ENCODE measurements at regions not wholly inside any gene's neighbourhood (a gene's known extent, or its start where the extent isn't known, plus 50 kb on each side); places are given as distances from the start of the nearest gene placed in this dataset.
"Not testable (repeated sequence)": the region's sequence is repeated elsewhere in the genome, so short reads cannot be mapped to it uniquely, and the experiment has no call there.

DNA sequence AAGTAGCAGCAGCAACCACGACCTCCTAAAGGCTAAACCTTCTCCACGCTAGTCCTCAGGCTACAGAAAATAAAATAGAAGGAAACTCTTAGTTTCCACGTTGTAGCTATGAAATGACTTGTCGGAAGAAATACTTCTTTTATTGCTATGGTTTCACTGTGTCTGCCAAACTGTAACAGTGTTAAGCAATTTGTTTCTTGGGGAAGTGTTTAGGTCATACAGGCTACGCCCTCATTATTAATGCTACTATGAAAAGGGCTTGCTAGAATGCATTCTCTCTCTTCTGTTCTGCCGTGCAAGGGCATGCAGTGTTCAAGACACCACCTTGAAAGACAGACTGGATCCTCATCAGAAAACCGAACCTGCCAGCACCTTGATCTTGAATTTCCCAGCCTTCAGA lies 462.7 kb downstream of the PLOD2 start:
- Histone ChIP-seq H3K36me3 (ENCODE audit: control insufficient read depth, insufficient read depth, low read length) (no peaks in the 10 kb centered on the region), H3K27ac (ENCODE audit: low read length) (no peak overlapping the region), H3K4me3 (ENCODE audit: low read length) (no peak overlapping the region), H3K27me3 (ENCODE audit: control insufficient read depth, insufficient read depth, low read length) (no peaks in the 10 kb centered on the region), H3K9me3 (replicated peaks; ENCODE audit: control insufficient read depth, low read depth, low read length) (no peaks in the 10 kb centered on the region), H3K4me1 (ENCODE audit: control insufficient read depth, insufficient read depth, low read length) (no peaks in the 10 kb centered on the region)
- 50% methylated on average over 1 of the region's 7 CpGs for WGBS (ENCODE audit: insufficient coverage)
- DNase-seq: peak; percentile 67

DNA sequence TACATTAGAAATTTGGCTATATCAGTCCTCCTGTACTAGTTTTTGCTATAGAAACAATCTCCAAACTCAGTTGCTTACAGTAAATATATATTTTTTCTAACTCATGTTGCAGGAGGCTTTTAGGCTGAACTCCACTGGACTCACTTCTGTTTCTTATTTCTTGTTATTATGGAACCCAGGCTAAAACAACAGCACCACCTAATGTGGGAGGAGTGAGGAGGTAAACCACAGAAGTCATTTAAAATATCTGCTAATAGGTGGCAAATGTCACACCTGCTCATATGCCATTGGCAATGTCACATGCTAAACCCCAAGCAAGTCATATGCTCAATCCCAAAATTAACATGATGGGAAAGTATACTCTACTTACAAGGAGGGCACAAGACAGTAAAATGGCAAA lies 462.2 kb downstream of the PLOD2 start:
- Histone ChIP-seq H3K36me3 (ENCODE audit: control insufficient read depth, insufficient read depth, low read length) (no peaks in the 10 kb centered on the region), H3K4me3 (ENCODE audit: low read length) (no peak overlapping the region), H3K4me1 (ENCODE audit: control insufficient read depth, insufficient read depth, low read length) (no peaks in the 10 kb centered on the region), H3K9me3 (replicated peaks; ENCODE audit: control insufficient read depth, low read depth, low read length) (no peaks in the 10 kb centered on the region), H3K27ac (ENCODE audit: low read length) (no peak overlapping the region), H3K27me3 (ENCODE audit: control insufficient read depth, insufficient read depth, low read length) (no peaks in the 10 kb centered on the region)
- DNase-seq: no peak

DNA sequence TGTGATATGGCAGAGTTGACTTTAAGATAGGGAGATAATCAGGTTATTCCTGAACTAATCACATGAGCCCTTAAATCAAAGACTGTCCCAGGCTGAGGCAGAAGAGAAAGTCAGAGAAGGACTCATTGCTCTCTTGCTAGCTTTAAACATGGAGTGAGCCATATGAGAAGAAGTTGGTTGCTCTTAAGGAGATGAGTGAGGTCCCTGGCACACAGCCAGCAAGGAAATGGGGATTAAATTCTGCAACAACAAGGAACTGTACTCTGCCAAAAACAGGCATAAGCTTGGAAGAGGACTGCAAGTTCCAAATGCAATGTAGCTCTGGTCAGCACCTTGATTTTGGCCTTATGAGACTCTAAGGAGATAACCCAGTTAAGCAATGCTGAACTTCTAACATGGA lies 457.0 kb downstream of the PLOD2 start:
- Histone ChIP-seq H3K4me3 (ENCODE audit: low read length) (no peak overlapping the region), H3K27me3 (ENCODE audit: control insufficient read depth, insufficient read depth, low read length) (no peaks in the 10 kb centered on the region), H3K36me3 (ENCODE audit: control insufficient read depth, insufficient read depth, low read length) (no peaks in the 10 kb centered on the region), H3K9me3 (replicated peaks; ENCODE audit: control insufficient read depth, low read depth, low read length) (no peaks in the 10 kb centered on the region), H3K4me1 (ENCODE audit: control insufficient read depth, insufficient read depth, low read length) (no peaks in the 10 kb centered on the region), H3K27ac (ENCODE audit: low read length) (no peak overlapping the region)
- DNase-seq: no peak

DNA sequence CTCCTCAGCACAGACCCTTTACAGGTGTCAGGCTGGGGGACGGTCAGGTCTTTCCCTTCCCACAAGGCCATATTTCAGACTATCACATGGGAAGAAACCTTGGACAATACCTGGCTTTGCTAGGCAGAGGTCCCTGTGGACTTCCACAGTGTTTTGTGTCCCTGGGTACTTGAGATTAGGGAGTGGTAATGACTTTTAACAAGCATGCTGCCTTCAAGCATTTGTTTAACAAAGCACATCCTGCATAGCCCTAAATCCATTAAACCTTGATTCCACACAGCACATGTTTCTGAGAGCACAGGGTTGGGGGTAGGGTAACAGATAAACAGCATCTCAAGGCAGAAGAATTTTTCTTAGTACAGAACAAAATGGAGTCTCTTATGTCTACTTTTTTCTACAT lies 451.2 kb downstream of the PLOD2 start:
- not testable (repeated sequence) for H3K27me3 ChIP-seq (ENCODE audit: control insufficient read depth, insufficient read depth, low read length)
- no CpG with 5 or more reads among the region's 1 CpG for WGBS (ENCODE audit: insufficient coverage)

DNA sequence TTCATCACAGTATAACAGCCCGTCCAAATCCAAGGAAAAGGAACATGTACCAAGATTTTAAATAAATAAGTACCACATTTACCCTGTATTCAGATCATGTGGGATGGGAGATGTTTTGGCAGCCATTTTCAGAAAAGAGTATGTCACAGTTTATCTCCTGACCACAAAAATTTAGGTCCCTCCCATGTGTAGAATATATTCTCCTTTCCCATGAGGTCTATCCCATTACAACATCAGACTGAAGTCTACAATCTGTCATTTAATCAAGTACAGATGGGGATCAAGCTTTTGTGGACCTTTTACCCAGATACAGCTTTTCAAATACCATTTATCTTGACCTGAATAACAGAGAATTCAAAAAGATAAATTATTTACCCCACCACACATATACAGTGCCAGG lies 444.5 kb downstream of the PLOD2 start:
- no peak overlapping the region for H3K27ac ChIP-seq (ENCODE audit: low read length)

More for the DNA sequence above, 451.2 kb downstream of the PLOD2 start:
- not testable (repeated sequence) for H3K36me3 ChIP-seq (ENCODE audit: control insufficient read depth, insufficient read depth, low read length); DNase-seq; H3K4me1 ChIP-seq (ENCODE audit: control insufficient read depth, insufficient read depth, low read length); H3K27ac ChIP-seq (ENCODE audit: low read length); H3K4me3 ChIP-seq (ENCODE audit: low read length); H3K9me3 ChIP-seq (replicated peaks; ENCODE audit: control insufficient read depth, low read depth, low read length)

DNA sequence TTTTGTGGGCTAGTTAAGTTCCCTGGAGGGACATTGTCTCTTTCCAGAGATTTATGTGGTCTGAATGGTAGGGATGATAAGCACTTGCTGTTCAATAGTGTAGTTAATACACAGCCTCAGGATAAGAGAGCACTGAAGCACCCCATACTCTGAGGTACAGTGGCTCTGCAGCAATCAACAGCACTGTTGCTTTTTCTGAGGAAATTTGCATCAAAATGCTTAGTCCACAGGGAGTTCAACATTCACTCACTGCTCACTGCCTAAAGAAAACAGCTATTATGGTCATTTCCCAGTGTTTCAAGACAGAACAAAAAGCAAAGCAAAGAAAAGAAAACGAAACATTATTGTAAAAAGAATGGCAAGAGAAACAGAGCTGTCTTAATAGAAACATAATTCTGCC lies 441.9 kb downstream of the PLOD2 start:
- Histone ChIP-seq H3K27ac (ENCODE audit: low read length) (no peak overlapping the region), H3K27me3 (ENCODE audit: control insufficient read depth, insufficient read depth, low read length) (no peaks in the 10 kb centered on the region), H3K4me3 (ENCODE audit: low read length) (no peak overlapping the region), H3K4me1 (ENCODE audit: control insufficient read depth, insufficient read depth, low read length) (no peaks in the 10 kb centered on the region), H3K36me3 (ENCODE audit: control insufficient read depth, insufficient read depth, low read length) (no peaks in the 10 kb centered on the region), H3K9me3 (replicated peaks; ENCODE audit: control insufficient read depth, low read depth, low read length) (no peaks in the 10 kb centered on the region)
- WGBS (ENCODE audit: insufficient coverage): no CpG with 5 or more reads among the region's 1 CpG
- peak; percentile 5 for DNase-seq

More for the DNA sequence above, 444.5 kb downstream of the PLOD2 start:
- no peaks in the 10 kb centered on the region for H3K27me3 ChIP-seq (ENCODE audit: control insufficient read depth, insufficient read depth, low read length)
- DNase-seq: peak; percentile 11
- H3K9me3 ChIP-seq (replicated peaks; ENCODE audit: control insufficient read depth, low read depth, low read length): no peaks in the 10 kb centered on the region
- no peak overlapping the region for H3K4me3 ChIP-seq (ENCODE audit: low read length)
- H3K36me3 ChIP-seq (ENCODE audit: control insufficient read depth, insufficient read depth, low read length): no peaks in the 10 kb centered on the region
- no peaks in the 10 kb centered on the region for H3K4me1 ChIP-seq (ENCODE audit: control insufficient read depth, insufficient read depth, low read length)
- no CpG with 5 or more reads among the region's 1 CpG for WGBS (ENCODE audit: insufficient coverage)

DNA sequence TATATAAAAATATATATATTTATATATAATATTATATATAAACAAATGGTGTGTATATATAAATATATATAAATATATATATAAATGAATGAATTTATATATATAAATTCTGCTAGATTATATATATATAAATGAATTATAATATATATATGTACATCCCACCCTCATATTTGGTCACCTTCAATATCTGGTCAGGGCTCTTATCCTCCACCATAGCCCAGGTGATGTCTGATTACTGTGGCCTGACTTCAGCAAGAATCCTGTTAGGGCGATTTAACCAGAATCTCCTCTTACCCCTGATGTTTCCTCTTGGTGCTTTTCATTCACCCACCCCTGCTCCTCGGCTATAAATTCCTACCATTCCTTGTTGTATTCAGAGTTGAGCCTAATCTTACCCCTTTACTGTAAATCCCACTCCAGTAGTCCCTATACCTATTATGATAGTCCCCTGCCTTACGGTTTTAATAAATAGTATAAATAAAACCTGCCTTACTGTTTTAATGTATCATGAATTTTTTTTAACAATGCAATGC lies 439.6 kb downstream of the PLOD2 start:
- no peaks in the 10 kb centered on the region for H3K4me1 ChIP-seq (ENCODE audit: control insufficient read depth, insufficient read depth, low read length)
- 57% methylated on average over 2 of the region's 3 CpGs for WGBS (ENCODE audit: insufficient coverage)
- no peaks in the 10 kb centered on the region for H3K9me3 ChIP-seq (replicated peaks; ENCODE audit: control insufficient read depth, low read depth, low read length)
- no peak for DNase-seq
- H3K27me3 ChIP-seq (ENCODE audit: control insufficient read depth, insufficient read depth, low read length): no peaks in the 10 kb centered on the region
- no peak overlapping the region for H3K27ac ChIP-seq (ENCODE audit: low read length)
- H3K36me3 ChIP-seq (ENCODE audit: control insufficient read depth, insufficient read depth, low read length): no peaks in the 10 kb centered on the region
- H3K4me3 ChIP-seq (ENCODE audit: low read length): no peak overlapping the region

DNA sequence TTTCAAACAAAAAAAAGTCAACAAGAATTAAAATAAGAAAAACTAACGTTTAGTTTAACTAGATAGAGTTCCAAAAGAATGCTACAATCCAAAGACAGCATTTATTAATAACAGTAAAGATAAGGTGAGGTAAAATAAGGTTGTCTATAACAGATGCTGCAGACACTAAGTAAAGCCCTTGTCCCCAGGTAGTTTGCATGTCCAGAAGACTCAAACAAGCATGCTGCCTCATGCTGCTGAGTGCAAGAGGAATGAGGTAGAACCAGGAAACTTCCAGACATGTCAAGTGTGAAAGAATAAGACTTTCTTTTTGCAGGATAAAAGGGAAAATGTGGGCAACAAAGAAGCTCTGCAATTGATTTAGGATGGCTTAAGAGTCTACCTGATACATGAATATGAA lies 439.2 kb downstream of the PLOD2 start:
- H3K27ac ChIP-seq (ENCODE audit: low read length): no peak overlapping the region
- H3K27me3 ChIP-seq (ENCODE audit: control insufficient read depth, insufficient read depth, low read length): no peaks in the 10 kb centered on the region
- H3K4me3 ChIP-seq (ENCODE audit: low read length): no peak overlapping the region
- H3K4me1 ChIP-seq (ENCODE audit: control insufficient read depth, insufficient read depth, low read length): no peaks in the 10 kb centered on the region
- no peak for DNase-seq
- H3K9me3 ChIP-seq (replicated peaks; ENCODE audit: control insufficient read depth, low read depth, low read length): no peaks in the 10 kb centered on the region
- no peaks in the 10 kb centered on the region for H3K36me3 ChIP-seq (ENCODE audit: control insufficient read depth, insufficient read depth, low read length)
- no CpG with 5 or more reads among the region's 1 CpG for WGBS (ENCODE audit: insufficient coverage)

DNA sequence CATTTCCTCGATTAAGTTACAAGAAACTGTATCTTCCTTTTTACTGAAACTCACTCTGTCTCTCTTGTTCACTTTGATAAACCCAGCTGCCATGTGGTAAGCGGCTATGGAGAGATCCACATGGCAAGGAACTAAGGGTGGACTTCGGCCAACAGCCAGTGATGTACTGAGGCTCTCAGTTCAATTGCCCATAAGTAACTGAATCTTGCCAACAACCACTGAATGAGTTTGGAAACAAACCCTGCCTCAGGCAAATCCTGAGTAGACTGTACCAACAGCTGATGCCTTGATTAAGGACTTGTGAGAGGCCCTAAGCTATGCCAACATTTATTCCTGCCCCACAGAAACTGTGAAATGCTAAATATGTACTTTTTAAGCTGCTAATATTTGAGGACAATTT lies 433.5 kb downstream of the PLOD2 start:
- no CpG with 5 or more reads among the region's 3 CpGs for WGBS (ENCODE audit: insufficient coverage)
- Histone ChIP-seq H3K27me3 (ENCODE audit: control insufficient read depth, insufficient read depth, low read length) (no peaks in the 10 kb centered on the region), H3K27ac (ENCODE audit: low read length) (no peak overlapping the region), H3K4me1 (ENCODE audit: control insufficient read depth, insufficient read depth, low read length) (no peaks in the 10 kb centered on the region), H3K36me3 (ENCODE audit: control insufficient read depth, insufficient read depth, low read length) (no peaks in the 10 kb centered on the region), H3K9me3 (replicated peaks; ENCODE audit: control insufficient read depth, low read depth, low read length) (no peaks in the 10 kb centered on the region), H3K4me3 (ENCODE audit: low read length) (no peak overlapping the region)
- DNase-seq: no peak

DNA sequence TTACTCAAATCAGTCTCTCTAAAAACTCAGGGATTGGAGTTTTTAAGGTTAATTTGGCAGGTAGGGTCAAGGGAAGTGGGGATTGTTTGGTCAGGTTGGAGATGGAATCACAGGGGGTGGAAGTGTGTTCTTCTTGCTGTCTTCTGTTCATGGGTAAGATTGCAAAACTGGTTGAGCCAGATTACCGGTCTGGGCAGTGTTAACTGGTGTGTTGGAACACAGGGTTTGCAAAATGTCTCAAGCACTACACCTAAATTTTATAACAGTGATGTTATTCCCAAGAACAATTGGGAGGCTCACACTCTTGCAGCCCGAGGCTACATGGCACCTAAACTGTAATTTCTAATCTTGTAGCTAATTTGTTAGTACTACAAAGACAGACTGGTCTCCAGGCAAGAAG lies 425.4 kb downstream of the PLOD2 start:
- H3K4me3 ChIP-seq (ENCODE audit: low read length): no peak overlapping the region
- no peaks in the 10 kb centered on the region for H3K9me3 ChIP-seq (replicated peaks; ENCODE audit: control insufficient read depth, low read depth, low read length)
- no peak overlapping the region for H3K27ac ChIP-seq (ENCODE audit: low read length)
- no peaks in the 10 kb centered on the region for H3K27me3 ChIP-seq (ENCODE audit: control insufficient read depth, insufficient read depth, low read length)
- no peaks in the 10 kb centered on the region for H3K4me1 ChIP-seq (ENCODE audit: control insufficient read depth, insufficient read depth, low read length)
- no CpG with 5 or more reads among the region's 2 CpGs for WGBS (ENCODE audit: insufficient coverage)
- DNase-seq: no peak
- H3K36me3 ChIP-seq (ENCODE audit: control insufficient read depth, insufficient read depth, low read length): no peaks in the 10 kb centered on the region

DNA sequence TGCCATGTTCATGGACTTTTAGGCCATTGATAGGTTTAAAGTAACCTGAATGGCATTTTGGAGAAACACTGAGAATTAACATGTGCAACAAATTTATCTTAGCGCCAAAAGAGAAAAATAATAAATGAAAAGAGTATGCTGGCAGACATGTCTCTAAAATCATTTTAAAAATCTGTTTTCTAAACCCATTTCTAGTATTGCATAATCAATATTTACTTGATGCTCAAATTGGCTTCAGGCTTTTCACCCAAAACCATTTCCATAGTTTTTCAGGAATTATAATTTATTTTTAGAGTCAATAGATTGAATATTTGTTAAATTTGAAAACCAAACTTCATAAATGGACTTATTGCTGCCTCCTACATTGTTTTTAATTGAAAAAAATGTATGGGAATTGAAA lies 423.0 kb downstream of the PLOD2 start:
- H3K27ac ChIP-seq (ENCODE audit: low read length): no peak overlapping the region
- H3K36me3 ChIP-seq (ENCODE audit: control insufficient read depth, insufficient read depth, low read length): no peaks in the 10 kb centered on the region
- no CpG with 5 or more reads among the region's 1 CpG for WGBS (ENCODE audit: insufficient coverage)
- no peaks in the 10 kb centered on the region for H3K27me3 ChIP-seq (ENCODE audit: control insufficient read depth, insufficient read depth, low read length)
- no peaks in the 10 kb centered on the region for H3K4me1 ChIP-seq (ENCODE audit: control insufficient read depth, insufficient read depth, low read length)
- no peak for DNase-seq
- no peak overlapping the region for H3K4me3 ChIP-seq (ENCODE audit: low read length)
- no peaks in the 10 kb centered on the region for H3K9me3 ChIP-seq (replicated peaks; ENCODE audit: control insufficient read depth, low read depth, low read length)

Measured in muscle of leg (tissue), 3 donors.